H9 (cell line): ENCODE measurements at regions not wholly inside any gene's neighbourhood (a gene's known extent, or its start where the extent isn't known, plus 50 kb on each side); places are given as distances from the start of the nearest gene placed in this dataset.

Experiments
- DNase-seq: peaks from one replicate; pipeline ENCODE4 v3.0.0-alpha.2; 2017
- H2AFZ ChIP-seq: one replicate; pipeline ENCODE4 v1.6.1; 2013; ENCODE audit warnings: mild to moderate bottlenecking, low read length, control low read depth, moderate library complexity
- H2AK5ac ChIP-seq: 2 replicates; pipeline ENCODE4 v1.6.1; 2013; ENCODE audit warnings: low read length, control low read depth, mixed read lengths; ENCODE audit not compliant: insufficient read length
- H2BK120ac ChIP-seq: one replicate; pipeline ENCODE4 v1.6.1; 2013; ENCODE audit warnings: low read depth, mild to moderate bottlenecking, low read length, control low read depth, inconsistent platforms; ENCODE audit not compliant: poor library complexity, severe bottlenecking
- H2BK12ac ChIP-seq: 2 replicates; pipeline ENCODE4 v1.6.1; 2013; ENCODE audit warnings: low read length, control low read depth, mixed read lengths, low read depth; ENCODE audit not compliant: insufficient read length
- H2BK15ac ChIP-seq: 2 replicates; pipeline ENCODE4 v1.6.1; 2013; ENCODE audit warnings: low read depth, low read length, control low read depth
- H2BK20ac ChIP-seq: one replicate; pipeline ENCODE4 v1.6.1; 2013; ENCODE audit warnings: low read depth, mild to moderate bottlenecking, low read length, control low read depth, inconsistent platforms; ENCODE audit not compliant: poor library complexity, severe bottlenecking
- H2BK5ac ChIP-seq: 2 replicates; pipeline ENCODE4 v1.6.1; 2013; ENCODE audit warnings: low read length, control low read depth, mixed read lengths; ENCODE audit not compliant: insufficient read length
- H3K14ac ChIP-seq: 2 replicates; pipeline ENCODE4 v1.6.1; 2013; ENCODE audit warnings: low read length, control low read depth; ENCODE audit not compliant: insufficient read depth
- H3K18ac ChIP-seq: 2 replicates; pipeline ENCODE4 v1.6.1; 2013; ENCODE audit warnings: low read depth, mild to moderate bottlenecking, mixed read lengths, low read length, control low read depth; ENCODE audit not compliant: insufficient read length
- H3K23ac ChIP-seq: 2 replicates; pipeline ENCODE4 v1.6.1; 2013; ENCODE audit warnings: low read length, control low read depth, mixed read lengths, low read depth; ENCODE audit not compliant: insufficient read length
- H3K23me2 ChIP-seq: 2 replicates; pipeline ENCODE4 v1.6.1; 2013; ENCODE audit warnings: low read depth, mild to moderate bottlenecking, mixed read lengths, low read length, control low read depth; ENCODE audit not compliant: insufficient read length, poor library complexity, severe bottlenecking
- H3K27ac ChIP-seq: 2 replicates; pipeline ENCODE4 v1.5.1; 2013; ENCODE audit warnings: low read length, control low read depth, mixed read lengths, low read depth; ENCODE audit not compliant: insufficient read length
- H3K27me3 ChIP-seq: 2 replicates; pipeline ENCODE4 v1.6.1; 2013; ENCODE audit warnings: low read length, control low read depth, inconsistent platforms; ENCODE audit not compliant: insufficient read depth
- H3K4ac ChIP-seq: 2 replicates; pipeline ENCODE4 v1.6.1; 2013; ENCODE audit warnings: low read depth, mild to moderate bottlenecking, control low read depth, inconsistent platforms, low read length, moderate library complexity
- H3K4me1 ChIP-seq: 2 replicates; pipeline ENCODE4 v1.6.1; 2013; ENCODE audit warnings: low read length, control low read depth, inconsistent platforms; ENCODE audit not compliant: insufficient read depth
- H3K4me2 ChIP-seq: 2 replicates; pipeline ENCODE4 v1.6.1; 2013; ENCODE audit warnings: low read length, control low read depth, mixed read lengths; ENCODE audit not compliant: insufficient read length, insufficient read depth
- H3K56ac ChIP-seq: 2 replicates; pipeline ENCODE4 v1.6.1; 2013; ENCODE audit warnings: low read depth, mild to moderate bottlenecking, mixed read lengths, low read length, control low read depth; ENCODE audit not compliant: insufficient read length
- H3K79me1 ChIP-seq: 2 replicates; pipeline ENCODE4 v1.6.1; 2013; ENCODE audit warnings: low read depth, mild to moderate bottlenecking, moderate library complexity, low read length, control low read depth, inconsistent platforms; ENCODE audit not compliant: insufficient read depth, poor library complexity, severe bottlenecking
- H3K79me2 ChIP-seq: 2 replicates; pipeline ENCODE4 v1.6.1; 2013; ENCODE audit warnings: low read length, control low read depth, inconsistent platforms; ENCODE audit not compliant: insufficient read depth
- H3K9ac ChIP-seq: 2 replicates; pipeline ENCODE4 v1.6.1; 2013; ENCODE audit warnings: low read length, control low read depth, mixed read lengths; ENCODE audit not compliant: insufficient read length; ENCODE audit errors: extremely low read depth
- H3K9me3 ChIP-seq: one replicate; pipeline ENCODE4 v1.6.1; 2013; ENCODE audit warnings: low read depth, low read length, inconsistent platforms; ENCODE audit not compliant: control insufficient read depth
- H3T11ph ChIP-seq: one replicate; pipeline ENCODE4 v1.6.1; 2013; ENCODE audit warnings: mild to moderate bottlenecking, low read length, control low read depth, inconsistent platforms
- H4K20me1 ChIP-seq: one replicate; pipeline ENCODE4 v1.6.1; 2013; ENCODE audit not compliant: control insufficient read depth, insufficient read length, insufficient read depth
- H4K5ac ChIP-seq: 2 replicates; pipeline ENCODE4 v1.6.1; 2013; ENCODE audit warnings: low read depth, mild to moderate bottlenecking, mixed read lengths, low read length, control low read depth; ENCODE audit not compliant: insufficient read length
- H4K8ac ChIP-seq: replicated peaks from 2 replicates; pipeline ENCODE4 v1.6.1; 2013; ENCODE audit warnings: low read length, control low read depth, mixed read lengths, low read depth; ENCODE audit not compliant: insufficient read length
- H4K91ac ChIP-seq: 2 replicates; pipeline ENCODE4 v1.6.1; 2013; ENCODE audit warnings: low read depth, mild to moderate bottlenecking, moderate library complexity, mixed read lengths, low read length, control low read depth; ENCODE audit not compliant: insufficient read length
- H3K27ac Mint-ChIP-seq, 3 experiments: 2 replicates in 2 of 3; 3 replicates in 1 of 3; pipeline ENCODE4 v1.8.0; 2020 to 2021; ENCODE audit warnings: mixed read lengths in 3 of 3, mild to moderate bottlenecking in 1 of 3, moderate library complexity in 1 of 3
- H3K27me3 Mint-ChIP-seq: 2 replicates; pipeline ENCODE4 v1.8.0; 2021; ENCODE audit warnings: low read depth, mild to moderate bottlenecking, moderate library complexity, mixed read lengths
- H3K36me3 Mint-ChIP-seq, 3 experiments: 2 replicates in 2 of 3; 3 replicates in 1 of 3; pipeline ENCODE4 v1.8.0; 2020 to 2021; ENCODE audit warnings: low read depth in 3 of 3, mixed read lengths in 3 of 3; ENCODE audit not compliant: insufficient read depth in 1 of 3
- H3K4me1 Mint-ChIP-seq, 2 experiments: 2 replicates each; pipeline ENCODE4 v1.8.0; 2020; ENCODE audit warnings: mixed read lengths in 2 of 2
- H3K4me3 Mint-ChIP-seq, 2 experiments: 2 replicates in 1 of 2; 3 replicates in 1 of 2; pipeline ENCODE4 v1.8.0; 2020 to 2021; ENCODE audit warnings: mild to moderate bottlenecking in 2 of 2, mixed read lengths in 2 of 2, moderate library complexity in 1 of 2
- H3K9me3 Mint-ChIP-seq, 2 experiments: 2 replicates in 1 of 2; 3 replicates in 1 of 2; pipeline ENCODE4 v1.8.0; 2020; ENCODE audit warnings: mild to moderate bottlenecking in 2 of 2, mixed read lengths in 2 of 2, moderate library complexity in 1 of 2
- WGBS: extraction: QIAGEN DNeasy Blood & Tissue Kit; methylation state at CpG from one replicate; pipeline ENCODE4 v1.1.7; 2013; ENCODE audit warnings: missing lambda C conversion rate, low lambda C conversion rate, mixed read lengths; ENCODE audit not compliant: insufficient read length; ENCODE audit errors: extremely low coverage; 5-methylcytosine and 5-hydroxymethylcytosine counted together
- TF ChIP-seq, protein P1 (sequence below): fragments of 200-600 bp; sonication (generic); conservative IDR thresholded peaks from 3 replicates; pipeline ENCODE4 v1.8.0; 2021; ENCODE audit warnings: antibody characterized with exemption, mild to moderate bottlenecking

DNA sequence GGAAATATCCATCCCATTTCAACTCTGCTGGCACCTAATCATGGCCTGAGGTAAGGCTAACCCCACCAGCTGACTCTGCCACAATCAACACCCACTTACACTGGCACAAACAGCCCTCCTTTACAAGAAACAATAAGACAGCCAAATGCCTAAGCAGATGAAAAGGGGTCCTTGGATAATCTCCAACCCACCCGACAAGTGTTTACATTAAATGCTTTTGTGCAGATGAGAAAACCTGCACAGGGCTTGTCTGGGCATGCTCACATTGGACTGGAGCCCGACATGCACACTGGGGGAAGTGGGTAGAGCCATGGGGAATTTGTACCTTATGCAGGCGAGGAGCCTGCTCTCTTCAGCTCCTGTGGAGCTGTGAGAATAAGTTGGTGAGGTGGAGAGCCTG, 138.9 kb upstream of the ITM2A start:
- no peak overlapping the region for H3K4me3 Mint-ChIP-seq
- no peak overlapping the region for H3K4me2 ChIP-seq
- no peak overlapping the region for H3K4ac ChIP-seq
- H3K18ac ChIP-seq, result no peak overlapping the region
- H2BK20ac ChIP-seq, result no peak overlapping the region
- peaks cover 12% of the 10 kb centered on the region for H3K9me3 ChIP-seq
- TF ChIP-seq, protein P1, sequence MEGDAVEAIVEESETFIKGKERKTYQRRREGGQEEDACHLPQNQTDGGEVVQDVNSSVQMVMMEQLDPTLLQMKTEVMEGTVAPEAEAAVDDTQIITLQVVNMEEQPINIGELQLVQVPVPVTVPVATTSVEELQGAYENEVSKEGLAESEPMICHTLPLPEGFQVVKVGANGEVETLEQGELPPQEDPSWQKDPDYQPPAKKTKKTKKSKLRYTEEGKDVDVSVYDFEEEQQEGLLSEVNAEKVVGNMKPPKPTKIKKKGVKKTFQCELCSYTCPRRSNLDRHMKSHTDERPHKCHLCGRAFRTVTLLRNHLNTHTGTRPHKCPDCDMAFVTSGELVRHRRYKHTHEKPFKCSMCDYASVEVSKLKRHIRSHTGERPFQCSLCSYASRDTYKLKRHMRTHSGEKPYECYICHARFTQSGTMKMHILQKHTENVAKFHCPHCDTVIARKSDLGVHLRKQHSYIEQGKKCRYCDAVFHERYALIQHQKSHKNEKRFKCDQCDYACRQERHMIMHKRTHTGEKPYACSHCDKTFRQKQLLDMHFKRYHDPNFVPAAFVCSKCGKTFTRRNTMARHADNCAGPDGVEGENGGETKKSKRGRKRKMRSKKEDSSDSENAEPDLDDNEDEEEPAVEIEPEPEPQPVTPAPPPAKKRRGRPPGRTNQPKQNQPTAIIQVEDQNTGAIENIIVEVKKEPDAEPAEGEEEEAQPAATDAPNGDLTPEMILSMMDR, result no peak
- no peak for DNase-seq
- H2BK12ac ChIP-seq, result no peak overlapping the region
- no CpG with 5 or more reads among the region's 3 CpGs for WGBS
- no peak overlapping the region for H4K91ac ChIP-seq
- no peak overlapping the region for H3K27ac ChIP-seq
- no peak overlapping the region for H4K8ac ChIP-seq
- H3K9me3 Mint-ChIP-seq, result peaks cover 64 to 73% of the 10 kb centered on the region in 2 experiments
- no peak overlapping the region for H3K27ac Mint-ChIP-seq
- H2AK5ac ChIP-seq, result no peak overlapping the region
- H3K27me3 Mint-ChIP-seq, result 0 out of 2 replicates have a peak, but pooled peaks cover under 1% of the 10 kb centered on the region
- no peak overlapping the region for H2AFZ ChIP-seq
- H3K27me3 ChIP-seq, result no peaks in the 10 kb centered on the region
- no peaks in the 10 kb centered on the region for H4K20me1 ChIP-seq
- H3K56ac ChIP-seq, result no peak overlapping the region
- peaks cover 0 to 4% (median 1%) of the 10 kb centered on the region in 3 experiments; a peak in 4 of 7 replicates for H3K36me3 Mint-ChIP-seq
- no peak overlapping the region for H2BK15ac ChIP-seq
- no peak overlapping the region for H2BK120ac ChIP-seq
- H3K79me2 ChIP-seq, result no peaks in the 10 kb centered on the region
- H3K23ac ChIP-seq, result no peak overlapping the region
- no peaks in the 10 kb centered on the region for H3K79me1 ChIP-seq
- no peaks in the 10 kb centered on the region for H3K4me1 ChIP-seq
- no peak overlapping the region for H4K5ac ChIP-seq
- H3T11ph ChIP-seq, result no peak overlapping the region
- no peaks in the 10 kb centered on the region for H3K4me1 Mint-ChIP-seq
- no peak overlapping the region for H2BK5ac ChIP-seq
- H3K23me2 ChIP-seq, result no peaks in the 10 kb centered on the region
- no peak overlapping the region for H3K9ac ChIP-seq
- H3K14ac ChIP-seq, result no peak overlapping the region
